ENCODE measurements at regions not wholly inside any gene's neighbourhood (a gene's known extent, or its start where the extent isn't known, plus 50 kb on each side); places are given as distances from the start of the nearest gene placed in this dataset.

- Histone ChIP-seq H3K27ac (ENCODE audit: low read length) (no peak overlapping the region), H3K4me3 (ENCODE audit: low read length) (no peak overlapping the region), H3K9me3 (ENCODE audit: insufficient read depth, low read depth, low read length) (no peaks in the 10 kb centered on the region), H3K9ac (ENCODE audit: low read depth, low read length) (no peak overlapping the region), H3K27me3 (ENCODE audit: insufficient read depth, low read length) (no peaks in the 10 kb centered on the region), H3K36me3 (ENCODE audit: insufficient read depth, low read depth, low read length) (no peaks in the 10 kb centered on the region), H3K4me1 (ENCODE audit: insufficient read depth, low read length) (no peaks in the 10 kb centered on the region)
These were observed 77.1 kb upstream of the ADAMTS2 start for GRCh38 chr5:179422213-179422855.

GRCh38 chr5:179421144-179421901 lies 76.1 kb upstream of the ADAMTS2 start:
- Histone ChIP-seq H3K9ac (ENCODE audit: low read depth, low read length) (no peak overlapping the region), H3K27ac (ENCODE audit: low read length) (no peak overlapping the region), H3K4me1 (ENCODE audit: insufficient read depth, low read length) (no peaks in the 10 kb centered on the region), H3K4me3 (ENCODE audit: low read length) (no peak overlapping the region), H3K9me3 (ENCODE audit: insufficient read depth, low read depth, low read length) (no peaks in the 10 kb centered on the region), H3K27me3 (ENCODE audit: insufficient read depth, low read length) (no peaks in the 10 kb centered on the region), H3K36me3 (ENCODE audit: insufficient read depth, low read depth, low read length) (no peaks in the 10 kb centered on the region)

GRCh38 chr5:179420476-179420875 lies 75.2 kb upstream of the ADAMTS2 start:
- Histone ChIP-seq H3K27me3 (ENCODE audit: insufficient read depth, low read length) (no peaks in the 10 kb centered on the region), H3K36me3 (ENCODE audit: insufficient read depth, low read depth, low read length) (no peaks in the 10 kb centered on the region), H3K4me1 (ENCODE audit: insufficient read depth, low read length) (no peaks in the 10 kb centered on the region), H3K27ac (ENCODE audit: low read length) (no peak overlapping the region), H3K9ac (ENCODE audit: low read depth, low read length) (no peak overlapping the region), H3K4me3 (ENCODE audit: low read length) (no peak overlapping the region), H3K9me3 (ENCODE audit: insufficient read depth, low read depth, low read length) (no peaks in the 10 kb centered on the region)

- no peak overlapping the region for H3K9ac ChIP-seq (ENCODE audit: low read depth, low read length)
- H3K27ac ChIP-seq (ENCODE audit: low read length) = no peak overlapping the region
- no peaks in the 10 kb centered on the region for H3K27me3 ChIP-seq (ENCODE audit: insufficient read depth, low read length)
- no peak overlapping the region for H3K4me3 ChIP-seq (ENCODE audit: low read length)
- H3K4me1 ChIP-seq (ENCODE audit: insufficient read depth, low read length) = no peaks in the 10 kb centered on the region
- H3K9me3 ChIP-seq (ENCODE audit: insufficient read depth, low read depth, low read length) = no peaks in the 10 kb centered on the region
- H3K36me3 ChIP-seq (ENCODE audit: insufficient read depth, low read depth, low read length) = no peaks in the 10 kb centered on the region
These were observed 73.7 kb upstream of the ADAMTS2 start for GRCh38 chr5:179418972-179419371.

GRCh38 chr5:179417696-179418095 lies 72.4 kb upstream of the ADAMTS2 start:
- Histone ChIP-seq H3K4me3 (ENCODE audit: low read length) (no peak overlapping the region), H3K27me3 (ENCODE audit: insufficient read depth, low read length) (no peaks in the 10 kb centered on the region), H3K9ac (ENCODE audit: low read depth, low read length) (no peak overlapping the region), H3K36me3 (ENCODE audit: insufficient read depth, low read depth, low read length) (no peaks in the 10 kb centered on the region), H3K4me1 (ENCODE audit: insufficient read depth, low read length) (no peaks in the 10 kb centered on the region), H3K27ac (ENCODE audit: low read length) (no peak overlapping the region), H3K9me3 (ENCODE audit: insufficient read depth, low read depth, low read length) (no peaks in the 10 kb centered on the region)

GRCh38 chr5:179417016-179417415 lies 71.8 kb upstream of the ADAMTS2 start:
- H3K27me3 ChIP-seq (ENCODE audit: insufficient read depth, low read length) = no peaks in the 10 kb centered on the region
- no peak overlapping the region for H3K27ac ChIP-seq (ENCODE audit: low read length)
- H3K36me3 ChIP-seq (ENCODE audit: insufficient read depth, low read depth, low read length) = no peaks in the 10 kb centered on the region
- H3K4me1 ChIP-seq (ENCODE audit: insufficient read depth, low read length) = no peaks in the 10 kb centered on the region
- no peaks in the 10 kb centered on the region for H3K9me3 ChIP-seq (ENCODE audit: insufficient read depth, low read depth, low read length)
- no peak overlapping the region for H3K4me3 ChIP-seq (ENCODE audit: low read length)
- no peak overlapping the region for H3K9ac ChIP-seq (ENCODE audit: low read depth, low read length)

- Histone ChIP-seq H3K4me1 (ENCODE audit: insufficient read depth, low read length) (no peaks in the 10 kb centered on the region), H3K27me3 (ENCODE audit: insufficient read depth, low read length) (no peaks in the 10 kb centered on the region), H3K9me3 (ENCODE audit: insufficient read depth, low read depth, low read length) (no peaks in the 10 kb centered on the region), H3K9ac (ENCODE audit: low read depth, low read length) (no peak overlapping the region), H3K36me3 (ENCODE audit: insufficient read depth, low read depth, low read length) (no peaks in the 10 kb centered on the region), H3K27ac (ENCODE audit: low read length) (no peak overlapping the region), H3K4me3 (ENCODE audit: low read length) (no peak overlapping the region)
These were observed 71.0 kb upstream of the ADAMTS2 start for GRCh38 chr5:179416114-179416822.

GRCh38 chr5:179415291-179416060 lies 70.2 kb upstream of the ADAMTS2 start:
- no peaks in the 10 kb centered on the region for H3K27me3 ChIP-seq (ENCODE audit: insufficient read depth, low read length)
- H3K36me3 ChIP-seq (ENCODE audit: insufficient read depth, low read depth, low read length) = no peaks in the 10 kb centered on the region
- H3K4me3 ChIP-seq (ENCODE audit: low read length) = no peak overlapping the region
- H3K4me1 ChIP-seq (ENCODE audit: insufficient read depth, low read length) = no peaks in the 10 kb centered on the region
- no peak overlapping the region for H3K9ac ChIP-seq (ENCODE audit: low read depth, low read length)
- H3K27ac ChIP-seq (ENCODE audit: low read length) = no peak overlapping the region
- H3K9me3 ChIP-seq (ENCODE audit: insufficient read depth, low read depth, low read length) = no peaks in the 10 kb centered on the region

GRCh38 chr5:179414459-179415261 lies 69.4 kb upstream of the ADAMTS2 start:
- no peaks in the 10 kb centered on the region for H3K9me3 ChIP-seq (ENCODE audit: insufficient read depth, low read depth, low read length)
- H3K4me3 ChIP-seq (ENCODE audit: low read length) = no peak overlapping the region
- no peaks in the 10 kb centered on the region for H3K36me3 ChIP-seq (ENCODE audit: insufficient read depth, low read depth, low read length)
- no peaks in the 10 kb centered on the region for H3K27me3 ChIP-seq (ENCODE audit: insufficient read depth, low read length)
- H3K4me1 ChIP-seq (ENCODE audit: insufficient read depth, low read length) = no peaks in the 10 kb centered on the region
- H3K27ac ChIP-seq (ENCODE audit: low read length) = no peak overlapping the region
- no peak overlapping the region for H3K9ac ChIP-seq (ENCODE audit: low read depth, low read length)

- Histone ChIP-seq H3K36me3 (ENCODE audit: insufficient read depth, low read depth, low read length) (no peaks in the 10 kb centered on the region), H3K4me1 (ENCODE audit: insufficient read depth, low read length) (no peaks in the 10 kb centered on the region), H3K9me3 (ENCODE audit: insufficient read depth, low read depth, low read length) (no peaks in the 10 kb centered on the region), H3K27me3 (ENCODE audit: insufficient read depth, low read length) (no peaks in the 10 kb centered on the region), H3K9ac (ENCODE audit: low read depth, low read length) (no peak overlapping the region), H3K4me3 (ENCODE audit: low read length) (no peak overlapping the region), H3K27ac (ENCODE audit: low read length) (no peak overlapping the region)
These were observed 68.6 kb upstream of the ADAMTS2 start for GRCh38 chr5:179413711-179414458.

All from iPS-20b (cell line).